Upper lobe of right lung (tissue), 1 donor: ENCODE measurements at regions not wholly inside any gene's neighbourhood (a gene's known extent, or its start where the extent isn't known, plus 50 kb on each side); places are given as distances from the start of the nearest gene placed in this dataset.

ENCODE experiments used
- ATAC-seq: fragments of 200-7000 bp; cut with Tn5 transposase; one replicate; pipeline ENCODE4 v1.9.1; 2020; ENCODE audit warnings: mild to moderate bottlenecking, moderate library complexity
- DNase-seq: peaks from one replicate; pipeline ENCODE4 v3.0.0-alpha.2; 2020
- H3K27ac ChIP-seq: fragments of 200-600 bp; one replicate; pipeline ENCODE4 v1.8.0; 2022
- H3K27me3 ChIP-seq: fragments of 200-600 bp; one replicate; pipeline ENCODE4 v1.8.0; 2022; ENCODE audit warnings: mild to moderate bottlenecking
- H3K36me3 ChIP-seq: fragments of 200-600 bp; one replicate; pipeline ENCODE4 v1.8.0; 2022
- H3K4me1 ChIP-seq: fragments of 200-600 bp; one replicate; pipeline ENCODE4 v1.8.0; 2022
- H3K4me3 ChIP-seq: fragments of 200-600 bp; one replicate; pipeline ENCODE4 v1.8.0; 2022; ENCODE audit warnings: mild to moderate bottlenecking
- H3K9me3 ChIP-seq: fragments of 200-600 bp; one replicate; pipeline ENCODE4 v1.8.0; 2022
- intact Hi-C: fragments of 100-400 bp; cut with DNase I; formaldehyde crosslinking; loops from one replicate; pipeline ENCODE4 v1.11.0; 2022
- TF ChIP-seq, protein P1 (sequence below): fragments of 200-600 bp; IDR thresholded peaks from one replicate; pipeline ENCODE4 v1.8.0; 2022; ENCODE audit warnings: antibody characterized with exemption
- donor health status: DM: no; HTN: yes; CAD: no; lungs with severe emphysema.

DNA sequence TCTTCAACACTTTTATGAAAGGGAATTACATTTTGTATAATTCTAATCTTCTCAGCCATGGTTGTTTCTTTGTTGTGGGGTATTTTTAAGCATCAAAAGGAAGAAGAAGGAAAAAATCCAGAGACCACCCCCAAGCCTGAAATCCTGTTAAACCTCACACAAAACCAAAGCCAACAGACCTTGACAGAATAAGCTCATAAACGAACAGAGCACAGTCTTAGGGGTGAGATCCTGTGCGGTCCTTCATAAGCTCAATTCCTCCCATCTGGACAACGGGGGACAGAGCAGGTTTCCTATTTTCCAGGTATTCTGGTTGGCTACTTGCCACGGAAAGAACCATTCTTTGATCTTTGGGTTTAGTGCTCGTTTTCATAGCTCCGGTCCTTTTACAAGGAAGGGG lies 151.3 kb upstream of the SULF2 start:
- DNase-seq: no peak
- Histone ChIP-seq H3K4me3 (no peak overlapping the region), H3K4me1 (no peaks in the 10 kb centered on the region), H3K27ac (no peak overlapping the region), H3K27me3 (peaks cover 26% of the 10 kb centered on the region), H3K9me3 (no peaks in the 10 kb centered on the region), H3K36me3 (no peaks in the 10 kb centered on the region)
- TF ChIP-seq, protein P1, sequence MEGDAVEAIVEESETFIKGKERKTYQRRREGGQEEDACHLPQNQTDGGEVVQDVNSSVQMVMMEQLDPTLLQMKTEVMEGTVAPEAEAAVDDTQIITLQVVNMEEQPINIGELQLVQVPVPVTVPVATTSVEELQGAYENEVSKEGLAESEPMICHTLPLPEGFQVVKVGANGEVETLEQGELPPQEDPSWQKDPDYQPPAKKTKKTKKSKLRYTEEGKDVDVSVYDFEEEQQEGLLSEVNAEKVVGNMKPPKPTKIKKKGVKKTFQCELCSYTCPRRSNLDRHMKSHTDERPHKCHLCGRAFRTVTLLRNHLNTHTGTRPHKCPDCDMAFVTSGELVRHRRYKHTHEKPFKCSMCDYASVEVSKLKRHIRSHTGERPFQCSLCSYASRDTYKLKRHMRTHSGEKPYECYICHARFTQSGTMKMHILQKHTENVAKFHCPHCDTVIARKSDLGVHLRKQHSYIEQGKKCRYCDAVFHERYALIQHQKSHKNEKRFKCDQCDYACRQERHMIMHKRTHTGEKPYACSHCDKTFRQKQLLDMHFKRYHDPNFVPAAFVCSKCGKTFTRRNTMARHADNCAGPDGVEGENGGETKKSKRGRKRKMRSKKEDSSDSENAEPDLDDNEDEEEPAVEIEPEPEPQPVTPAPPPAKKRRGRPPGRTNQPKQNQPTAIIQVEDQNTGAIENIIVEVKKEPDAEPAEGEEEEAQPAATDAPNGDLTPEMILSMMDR: no peak
- intact Hi-C loops: no loop called here
- no peak for ATAC-seq

DNA sequence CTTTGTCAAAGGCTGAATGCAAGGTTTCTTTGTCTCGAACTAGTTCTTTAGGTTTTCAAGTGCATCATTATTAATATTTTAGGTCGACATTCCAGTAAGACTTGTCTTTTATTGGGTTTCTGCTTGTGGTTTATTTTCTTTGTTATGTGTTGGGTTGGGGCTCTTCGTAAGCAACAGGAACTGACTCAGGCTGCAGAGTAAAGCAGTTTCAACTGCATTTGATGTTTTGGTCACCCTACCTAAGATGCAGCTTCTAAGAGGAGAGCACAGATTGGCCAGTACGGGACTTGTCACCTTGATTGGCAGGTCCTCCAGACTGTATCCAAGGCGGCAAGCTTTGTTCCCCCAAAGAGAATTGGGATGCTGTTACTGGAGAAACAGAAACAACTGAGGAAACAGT lies 149.5 kb upstream of the SULF2 start:
- Histone ChIP-seq H3K4me3 (no peak overlapping the region), H3K36me3 (no peaks in the 10 kb centered on the region), H3K9me3 (no peaks in the 10 kb centered on the region), H3K4me1 (no peaks in the 10 kb centered on the region), H3K27me3 (peaks cover 26% of the 10 kb centered on the region), H3K27ac (no peak overlapping the region)
- TF ChIP-seq, protein P1: no peak
- ATAC-seq (no peak), DNase-seq (no peak)
- intact Hi-C loops: no loop called here

DNA sequence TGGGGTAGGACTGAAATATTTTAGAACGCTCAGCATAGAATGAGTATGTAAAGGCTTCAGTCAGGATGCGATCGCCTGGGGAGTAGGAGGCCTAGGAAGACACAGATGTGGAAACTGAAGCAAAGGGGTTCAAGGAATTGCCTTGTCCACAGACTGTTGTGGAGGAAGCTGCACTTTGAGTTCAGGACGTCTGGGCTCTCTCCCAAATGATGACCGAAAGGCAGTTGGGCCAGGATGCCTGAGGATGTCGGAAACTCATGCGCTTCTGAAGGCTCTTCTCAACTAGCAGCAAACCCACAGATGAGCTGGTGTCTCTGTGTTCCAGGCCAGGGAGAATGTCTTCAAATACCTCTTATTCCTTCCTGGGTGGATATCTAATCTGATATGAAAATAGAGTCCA lies 146.2 kb upstream of the SULF2 start:
- intact Hi-C loops: no loop called here
- no peak for DNase-seq
- no peaks in the 10 kb centered on the region for H3K36me3 ChIP-seq
- H3K9me3 ChIP-seq: no peaks in the 10 kb centered on the region
- peaks cover 10% of the 10 kb centered on the region for H3K27me3 ChIP-seq
- no peak overlapping the region for H3K4me3 ChIP-seq
- H3K4me1 ChIP-seq: no peaks in the 10 kb centered on the region
- no peak for ATAC-seq
- TF ChIP-seq, protein P1: no peak
- no peak overlapping the region for H3K27ac ChIP-seq

DNA sequence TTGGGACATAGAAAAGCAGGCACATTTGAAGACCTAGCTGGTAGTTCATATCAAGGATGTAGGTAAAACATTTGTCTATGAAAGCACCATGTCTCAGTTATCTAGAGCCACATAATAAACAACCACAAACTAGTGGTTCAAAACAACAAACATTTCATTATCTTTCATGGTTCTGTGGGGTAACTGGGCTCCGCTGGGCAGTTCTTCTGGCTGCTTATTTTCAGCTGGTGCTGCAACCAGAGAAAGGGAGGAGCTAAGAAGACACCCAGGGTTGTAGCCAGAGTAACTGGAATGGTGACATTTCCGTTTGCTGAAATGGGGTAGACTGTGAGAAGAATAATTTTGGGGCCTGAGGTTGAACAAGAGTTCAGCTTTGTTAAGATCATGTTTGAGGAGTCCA lies 145.7 kb upstream of the SULF2 start:
- no peak overlapping the region for H3K27ac ChIP-seq
- H3K9me3 ChIP-seq: no peaks in the 10 kb centered on the region
- intact Hi-C loops: no loop called here
- DNase-seq (no peak), ATAC-seq (no peak)
- no peaks in the 10 kb centered on the region for H3K4me1 ChIP-seq
- H3K27me3 ChIP-seq: peaks cover 10% of the 10 kb centered on the region
- no peaks in the 10 kb centered on the region for H3K36me3 ChIP-seq
- TF ChIP-seq, protein P1: no peak
- H3K4me3 ChIP-seq: no peak overlapping the region

DNA sequence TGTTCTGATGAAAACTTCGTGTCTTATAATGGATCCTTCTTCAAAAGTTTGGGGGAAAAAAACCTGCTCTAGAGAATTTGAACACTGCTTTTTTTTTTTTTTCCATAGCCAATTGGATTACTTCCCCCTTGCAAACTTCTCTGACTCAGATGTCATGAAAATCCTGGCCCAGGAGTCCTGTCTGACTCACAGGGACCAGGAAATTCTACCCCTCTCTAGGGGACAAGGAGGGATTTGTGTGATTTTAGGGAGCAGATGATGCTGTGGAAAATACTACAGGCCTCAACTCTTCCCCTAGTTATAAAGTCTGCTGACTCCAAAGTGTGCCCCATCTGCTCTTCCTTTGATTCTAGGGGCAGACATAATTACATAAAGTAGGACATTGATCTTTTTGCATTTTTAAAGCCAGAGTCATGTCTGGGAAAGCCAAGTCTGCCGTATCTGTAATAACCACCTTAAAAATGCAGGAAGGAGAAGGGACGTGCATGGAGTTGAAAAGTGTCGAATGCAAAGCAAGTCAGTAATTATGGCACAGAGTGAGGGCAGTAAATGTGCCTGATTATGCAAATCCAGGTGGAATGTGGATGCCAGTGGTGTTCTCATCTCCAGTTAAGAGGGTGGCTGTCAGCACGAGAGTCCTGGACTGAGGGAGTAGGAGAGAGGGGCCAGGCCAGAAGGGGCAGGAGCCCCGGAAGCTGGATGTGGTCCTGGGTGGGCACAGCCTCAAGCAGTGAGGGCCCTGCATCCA lies 144.3 kb upstream of the SULF2 start:
- intact Hi-C loops: no loop called here
- TF ChIP-seq, protein P1: no peak
- no peak overlapping the region for H3K27ac ChIP-seq

DNA sequence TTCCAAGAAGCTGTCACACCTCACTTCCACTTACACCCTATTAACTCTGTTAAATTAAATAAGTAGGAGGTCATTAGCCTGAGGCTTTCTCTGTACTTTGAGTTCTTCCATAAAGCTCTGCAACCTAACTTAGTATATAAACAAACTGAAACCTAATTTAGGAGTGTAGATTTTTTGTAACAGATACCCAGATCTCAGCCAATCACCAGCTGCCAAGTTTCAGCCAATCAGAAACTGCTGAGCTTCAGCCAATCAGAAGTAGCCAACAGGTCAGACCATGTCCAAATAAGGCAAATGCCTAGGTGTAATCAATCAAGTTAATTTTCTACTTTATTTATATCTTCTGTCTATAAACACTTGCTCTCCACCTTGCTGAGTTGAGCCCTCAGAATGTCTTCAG lies 142.7 kb upstream of the SULF2 start:
- TF ChIP-seq, protein P1: no peak
- DNase-seq (no peak), ATAC-seq (no peak)
- Histone ChIP-seq H3K36me3 (no peaks in the 10 kb centered on the region), H3K9me3 (no peaks in the 10 kb centered on the region), H3K4me1 (no peaks in the 10 kb centered on the region), H3K4me3 (no peak overlapping the region), H3K27ac (no peak overlapping the region), H3K27me3 (peaks cover 6% of the 10 kb centered on the region)
- intact Hi-C loops: no loop called here

More for the DNA sequence above, 144.3 kb upstream of the SULF2 start:
- H3K4me1 ChIP-seq: no peaks in the 10 kb centered on the region
- no peaks in the 10 kb centered on the region for H3K9me3 ChIP-seq
- H3K36me3 ChIP-seq: no peaks in the 10 kb centered on the region
- ATAC-seq (no peak), DNase-seq (no peak)
- peaks cover 1% of the 10 kb centered on the region for H3K27me3 ChIP-seq
- H3K4me3 ChIP-seq: no peak overlapping the region
